PC-9 (cell line): ENCODE measurements at regions not wholly inside any gene's neighbourhood (a gene's known extent, or its start where the extent isn't known, plus 50 kb on each side); places are given as distances from the start of the nearest gene placed in this dataset.

Experiments used
- BruUV-seq: library from RNA; stranded (reverse); fragments of 400-500 nt; replicated peaks from 2 replicates; lab custom pipeline; 2021; lab: Mats Ljungman, UMichigan
- CTCF ChIA-PET: fragments of 300-600 bp; sonication (Branson Sonifier 250); formaldehyde crosslinking; loops from one replicate; lab custom pipeline; 2022; ENCODE audit warnings: antibody characterized with exemption; lab: Charles Lee
- POLR2A ChIA-PET: fragments of 300-600 bp; sonication (Branson Sonifier 250); formaldehyde crosslinking; loops from one replicate; lab custom pipeline; 2022; ENCODE audit warnings: antibody characterized with exemption; ENCODE audit not compliant: unreplicated experiment; lab: Charles Lee
- DNase-seq, 2 experiments: peaks; one replicate each; pipeline versions ENCODE4 v3.0.0 to v3.0.0-alpha.2; 2015 to 2022; ENCODE audit warnings: mixed read lengths in 1 of 2
- H2AFZ ChIP-seq: fragments of 200-600 bp; sonication (generic); 2 replicates; pipeline ENCODE4 v1.8.1; 2017; ENCODE audit warnings: antibody characterized with exemption
- H3F3A ChIP-seq: fragments of 200-600 bp; sonication (generic); 2 replicates; pipeline ENCODE4 v1.8.1; 2017; ENCODE audit warnings: antibody characterized with exemption, mild to moderate bottlenecking, low read depth; ENCODE audit not compliant: insufficient read depth
- H3K27ac ChIP-seq: fragments of 200-600 bp; sonication (generic); 2 replicates; pipeline ENCODE4 v1.6.1; 2016; ENCODE audit warnings: mixed run types
- H3K27me3 ChIP-seq: fragments of 200-600 bp; sonication (generic); 2 replicates; pipeline ENCODE4 v1.6.1; 2016; ENCODE audit warnings: low read depth, mixed run types; ENCODE audit not compliant: insufficient read depth
- H3K36me3 ChIP-seq: fragments of 200-600 bp; sonication (generic); 2 replicates; pipeline ENCODE4 v1.6.1; 2016; ENCODE audit warnings: low read depth, mixed run types
- H3K4me1 ChIP-seq: fragments of 200-600 bp; sonication (generic); replicated peaks from 2 replicates; pipeline ENCODE4 v1.6.1; 2016; ENCODE audit warnings: mixed run types; ENCODE audit not compliant: insufficient read depth
- H3K4me2 ChIP-seq: fragments of 200-600 bp; sonication (generic); 2 replicates; pipeline ENCODE4 v1.6.1; 2017; ENCODE audit warnings: mixed run types
- H3K4me3 ChIP-seq: fragments of 200-600 bp; sonication (generic); 2 replicates; pipeline ENCODE4 v1.6.1; 2016; ENCODE audit warnings: mixed run types
- H3K79me2 ChIP-seq: fragments of 200-600 bp; sonication (generic); 2 replicates; pipeline ENCODE4 v1.6.1; 2017; ENCODE audit warnings: low read depth, mixed run types
- H3K9me2 ChIP-seq: fragments of 200-600 bp; sonication (generic); 2 replicates; pipeline ENCODE4 v1.8.1; 2017; ENCODE audit warnings: mild to moderate bottlenecking; ENCODE audit not compliant: insufficient read depth
- H3K9me3 ChIP-seq: fragments of 200-600 bp; sonication (generic); 2 replicates; pipeline ENCODE4 v1.8.1; 2016; ENCODE audit warnings: low read depth; ENCODE audit not compliant: insufficient read depth
- H4K20me1 ChIP-seq: fragments of 200-600 bp; sonication (generic); 2 replicates; pipeline ENCODE4 v1.8.1; 2017; ENCODE audit not compliant: insufficient read depth
- EZH2 ChIP-seq: fragments of 200-600 bp; sonication (generic); IDR thresholded peaks from 2 replicates; pipeline ENCODE4 v1.8.0; 2017; ENCODE audit warnings: antibody characterized with exemption, low read depth
- intact Hi-C: fragments of 100-400 bp; cut with micrococcal nuclease; formaldehyde crosslinking; loops from one replicate; pipeline ENCODE4 v1.10.0; 2022; ENCODE audit not compliant: unreplicated experiment
- TF ChIP-seq, protein P1 (sequence below): fragments of 200-600 bp; sonication (generic); conservative IDR thresholded peaks from 2 replicates; pipeline ENCODE4 v1.6.1; 2017; ENCODE audit warnings: mixed run types, antibody characterized with exemption, mild to moderate bottlenecking, moderate library complexity

GRCh38 chr22:48407256-48407955 lies 1420.3 kb downstream of the BRD1 start:
- Histone ChIP-seq H3K4me2 (no peak overlapping the region), H4K20me1 (no peaks in the 10 kb centered on the region), H3K4me3 (no peak overlapping the region), H3K27me3 (peaks cover 95% of the 10 kb centered on the region), H3K36me3 (no peaks in the 10 kb centered on the region), H3K9me2 (no peaks in the 10 kb centered on the region), H3K27ac (no peak overlapping the region), H3K79me2 (no peaks in the 10 kb centered on the region), H3K4me1 (no peaks in the 10 kb centered on the region), H2AFZ (no peak overlapping the region), H3K9me3 (no peaks in the 10 kb centered on the region), H3F3A (no peaks in the 10 kb centered on the region)
- TF ChIP-seq EZH2: no peak
- TF ChIP-seq, protein P1, sequence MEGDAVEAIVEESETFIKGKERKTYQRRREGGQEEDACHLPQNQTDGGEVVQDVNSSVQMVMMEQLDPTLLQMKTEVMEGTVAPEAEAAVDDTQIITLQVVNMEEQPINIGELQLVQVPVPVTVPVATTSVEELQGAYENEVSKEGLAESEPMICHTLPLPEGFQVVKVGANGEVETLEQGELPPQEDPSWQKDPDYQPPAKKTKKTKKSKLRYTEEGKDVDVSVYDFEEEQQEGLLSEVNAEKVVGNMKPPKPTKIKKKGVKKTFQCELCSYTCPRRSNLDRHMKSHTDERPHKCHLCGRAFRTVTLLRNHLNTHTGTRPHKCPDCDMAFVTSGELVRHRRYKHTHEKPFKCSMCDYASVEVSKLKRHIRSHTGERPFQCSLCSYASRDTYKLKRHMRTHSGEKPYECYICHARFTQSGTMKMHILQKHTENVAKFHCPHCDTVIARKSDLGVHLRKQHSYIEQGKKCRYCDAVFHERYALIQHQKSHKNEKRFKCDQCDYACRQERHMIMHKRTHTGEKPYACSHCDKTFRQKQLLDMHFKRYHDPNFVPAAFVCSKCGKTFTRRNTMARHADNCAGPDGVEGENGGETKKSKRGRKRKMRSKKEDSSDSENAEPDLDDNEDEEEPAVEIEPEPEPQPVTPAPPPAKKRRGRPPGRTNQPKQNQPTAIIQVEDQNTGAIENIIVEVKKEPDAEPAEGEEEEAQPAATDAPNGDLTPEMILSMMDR: no peak
- CTCF ChIA-PET: no interaction called here
- POLR2A ChIA-PET: no interaction called here
- intact Hi-C loops: no loop called here
- BruUV-seq: no TSS peak
- DNase-seq: no peak

- H3K27ac ChIP-seq: no peak overlapping the region
These were observed 1421.5 kb downstream of the BRD1 start for GRCh38 chr22:48406161-48406560.

GRCh38 chr22:48405741-48406140 lies 1421.9 kb downstream of the BRD1 start:
- Histone ChIP-seq H3K79me2 (no peaks in the 10 kb centered on the region), H3F3A (no peaks in the 10 kb centered on the region), H3K9me3 (no peaks in the 10 kb centered on the region), H3K9me2 (no peaks in the 10 kb centered on the region), H4K20me1 (no peaks in the 10 kb centered on the region), H3K4me2 (no peak overlapping the region), H3K4me1 (no peaks in the 10 kb centered on the region), H3K27ac (no peak overlapping the region), H2AFZ (no peak overlapping the region), H3K4me3 (no peak overlapping the region), H3K27me3 (peaks cover 93% of the 10 kb centered on the region), H3K36me3 (no peaks in the 10 kb centered on the region)
- BruUV-seq: no TSS peak
- ChIA-PET POLR2A (no interaction called here), CTCF (no interaction called here)
- no peak for TF ChIP-seq EZH2
- TF ChIP-seq, protein P1: no peak
- DNase-seq: no peak
- intact Hi-C loops: no loop called here

More at GRCh38 chr22:48406161-48406560, 1421.5 kb downstream of the BRD1 start:
- ChIA-PET CTCF (no interaction called here), POLR2A (no interaction called here)
- intact Hi-C loops: no loop called here
- Histone ChIP-seq H3K4me1 (no peaks in the 10 kb centered on the region), H3K4me3 (no peak overlapping the region), H3K27me3 (peaks cover 93% of the 10 kb centered on the region), H3K9me3 (no peaks in the 10 kb centered on the region), H3K4me2 (no peak overlapping the region), H3K79me2 (no peaks in the 10 kb centered on the region), H2AFZ (no peak overlapping the region), H3K36me3 (no peaks in the 10 kb centered on the region), H3K9me2 (no peaks in the 10 kb centered on the region), H4K20me1 (no peaks in the 10 kb centered on the region), H3F3A (no peaks in the 10 kb centered on the region)
- no peak for DNase-seq
- BruUV-seq: no TSS peak
- TF ChIP-seq, protein P1: no peak
- no peak for TF ChIP-seq EZH2
